ENCODE measurements at regions not wholly inside any gene's neighbourhood (a gene's known extent, or its start where the extent isn't known, plus 50 kb on each side); places are given as distances from the start of the nearest gene placed in this dataset.
A peak's percentile ranks its signal among the peaks of the same experiment; 100 is the strongest.

GRCh38 chr1:163540727-163541126 lies 219.0 kb downstream of the NUF2 start (continued):
- TF ChIP-seq ZBTB5 (IDR thresholded peaks at IDR 0.05) (no peak), BRD4 (IDR thresholded peaks at IDR 0.05) (no peak), ETV6 (IDR thresholded peaks at IDR 0.05; ENCODE audit: borderline replicate concordance in 1 of 2, low read depth in 2 of 2, low read length in 1 of 2) (no peak), ETV6 (CRISPR knock-in tag; IDR thresholded peaks at IDR 0.05; ENCODE audit: borderline replicate concordance) (no peak), RBFOX2 (IDR thresholded peaks at IDR 0.05; ENCODE audit: low read depth, low read length) (no peak), RBM39 (optimal IDR thresholded peaks at IDR 0.05; ENCODE audit: low read depth, low read length) (no peak), RBM34 (IDR thresholded peaks at IDR 0.05; ENCODE audit: borderline replicate concordance, insufficient read depth, low read length) (no peak), SIX5 (IDR thresholded peaks at IDR 0.05; ENCODE audit: borderline replicate concordance in 1 of 2, insufficient read depth in 1 of 2, low read depth in 1 of 2, low read length in 2 of 2) (no peak)

- ChIA-PET CTCF (ENCODE audit: low intra/inter-chr PET ratio) (no interaction called here), POLR2A (no interaction called here)
- intact Hi-C loops (cut with micrococcal nuclease) (no loop called here), in situ Hi-C loops (cut with MboI) (no loop called here)
- Histone ChIP-seq H4K20me1 (replicated peaks; ENCODE audit: control insufficient read depth, insufficient read depth, low read length) (no peaks in the 10 kb centered on the region), H3K27me3 (ENCODE audit: control insufficient read depth in 2 of 2, insufficient read depth in 2 of 2, low read length in 2 of 2) (no peaks in the 10 kb centered on the region), H3K4me2 (ENCODE audit: insufficient read depth, low read length) (no peak overlapping the region), H3K9ac (ENCODE audit: insufficient read depth in 1 of 2, low read depth in 2 of 2, low read length in 2 of 2) (no peak overlapping the region), H3K4me3 (no peak overlapping the region), H3K9me3 (replicated peaks; ENCODE audit: control insufficient read depth, insufficient read depth, low read depth, low read length) (no peaks in the 10 kb centered on the region), H2AFZ (ENCODE audit: low read depth, low read length) (no peak overlapping the region), H3K27ac (ENCODE audit: extremely low read depth, low read depth, low read length) (no peak overlapping the region), H3K36me3 (ENCODE audit: control insufficient read depth, insufficient read depth, low read length) (no peaks in the 10 kb centered on the region), H3K9me1 (ENCODE audit: control insufficient read depth, insufficient read depth, low read length) (no peaks in the 10 kb centered on the region), H3K79me2 (ENCODE audit: control insufficient read depth, insufficient read depth, low read length) (no peaks in the 10 kb centered on the region), H3K4me1 (replicated peaks in 1 of 2; ENCODE audit: control insufficient read depth in 2 of 2, insufficient read depth in 2 of 2, low read length in 2 of 2) (no peaks in the 10 kb centered on the region)
- WGBS (ENCODE audit: insufficient coverage, low coverage, missing lambda C conversion rate): 21% methylated on average over 3 of the region's 3 CpGs
- ATAC-seq: no peak
- no peak for DNase-seq (ENCODE audit: extremely low read depth in 1 of 4, low spot score in 3 of 4)
- TF ChIP-seq CEBPG (CRISPR knock-in tag; IDR thresholded peaks at IDR 0.05) (no peak), CEBPG (tag; conservative IDR thresholded peaks at IDR 0.05 in 1 of 2, IDR thresholded peaks at IDR 0.05 in 1 of 2) (0 out of 4 replicates have a peak, but pooled peaks of 1 of the 2 experiments have one; percentile 23), HMG20A (CRISPR knock-in tag; conservative IDR thresholded peaks at IDR 0.05) (no peak), KLF6 (CRISPR knock-in tag; IDR thresholded peaks at IDR 0.05; ENCODE audit: borderline replicate concordance) (no peak), TBL1XR1 (IDR thresholded peaks at IDR 0.05; ENCODE audit: low read length in 2 of 2) (no peak), THRA (IDR thresholded peaks at IDR 0.05) (no peak), ZNF79 (CRISPR knock-in tag; IDR thresholded peaks at IDR 0.05; ENCODE audit: low read depth) (no peak), CHD1 (IDR thresholded peaks at IDR 0.05; ENCODE audit: low read length) (no peak), ZNF584 (CRISPR knock-in tag; IDR thresholded peaks at IDR 0.05; ENCODE audit: low read depth) (no peak)
- BruUV-seq (replicated peaks): no TSS peak
- FAIRE-seq: no peak
Observed at GRCh38 chr1:163544441-163544840, 222.7 kb downstream of the NUF2 start.

Measured in K562 (cell line).